ENCODE measurements at regions not wholly inside any gene's neighbourhood (a gene's known extent, or its start where the extent isn't known, plus 50 kb on each side); places are given as distances from the start of the nearest gene placed in this dataset.

DNA sequence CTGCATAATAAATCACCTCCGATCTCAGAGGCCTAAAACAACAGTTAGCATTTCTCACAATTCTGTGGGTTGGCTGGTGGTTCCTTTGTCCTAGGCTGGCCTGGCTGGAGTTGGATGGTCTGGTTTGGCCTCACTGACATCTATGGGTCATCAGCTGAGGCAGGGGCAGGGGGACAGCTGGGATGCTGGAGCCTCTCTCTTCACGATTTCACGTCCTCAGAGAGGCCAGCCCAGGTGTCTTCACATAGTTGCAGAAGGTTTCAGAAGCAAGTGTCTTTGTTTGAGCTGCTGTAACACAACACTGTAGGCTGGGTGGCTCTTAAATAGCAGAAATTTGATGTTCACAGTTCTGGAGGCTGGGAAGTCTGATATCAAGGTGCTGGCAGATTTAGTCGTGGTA is 155.5 kb upstream of the CACNA1E start:
- TF ChIP-seq POLR2A (IDR thresholded peaks at IDR 0.05) (no peak), POLR2AphosphoS5 (IDR thresholded peaks at IDR 0.05) (no peak), EP300 (IDR thresholded peaks at IDR 0.05) (no peak)
- TF ChIP-seq, protein P1, sequence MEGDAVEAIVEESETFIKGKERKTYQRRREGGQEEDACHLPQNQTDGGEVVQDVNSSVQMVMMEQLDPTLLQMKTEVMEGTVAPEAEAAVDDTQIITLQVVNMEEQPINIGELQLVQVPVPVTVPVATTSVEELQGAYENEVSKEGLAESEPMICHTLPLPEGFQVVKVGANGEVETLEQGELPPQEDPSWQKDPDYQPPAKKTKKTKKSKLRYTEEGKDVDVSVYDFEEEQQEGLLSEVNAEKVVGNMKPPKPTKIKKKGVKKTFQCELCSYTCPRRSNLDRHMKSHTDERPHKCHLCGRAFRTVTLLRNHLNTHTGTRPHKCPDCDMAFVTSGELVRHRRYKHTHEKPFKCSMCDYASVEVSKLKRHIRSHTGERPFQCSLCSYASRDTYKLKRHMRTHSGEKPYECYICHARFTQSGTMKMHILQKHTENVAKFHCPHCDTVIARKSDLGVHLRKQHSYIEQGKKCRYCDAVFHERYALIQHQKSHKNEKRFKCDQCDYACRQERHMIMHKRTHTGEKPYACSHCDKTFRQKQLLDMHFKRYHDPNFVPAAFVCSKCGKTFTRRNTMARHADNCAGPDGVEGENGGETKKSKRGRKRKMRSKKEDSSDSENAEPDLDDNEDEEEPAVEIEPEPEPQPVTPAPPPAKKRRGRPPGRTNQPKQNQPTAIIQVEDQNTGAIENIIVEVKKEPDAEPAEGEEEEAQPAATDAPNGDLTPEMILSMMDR (IDR thresholded peaks at IDR 0.05) = no peak

Data from gastroesophageal sphincter (tissue), 3 donors.